OCI-LY7 (cell line): ENCODE measurements at regions not wholly inside any gene's neighbourhood (a gene's known extent, or its start where the extent isn't known, plus 50 kb on each side); places are given as distances from the start of the nearest gene placed in this dataset.

ENCODE experiments used
- CTCF ChIP-seq: fragments of 200-600 bp; sonication (generic); conservative IDR thresholded peaks from 2 replicates; pipeline ENCODE4 v1.5.1; 2014; ENCODE audit warnings: mild to moderate bottlenecking, antibody characterized with exemption, low read length, moderate library complexity, mixed read lengths
- EZH2phosphoT487 ChIP-seq: fragments of 200-600 bp; sonication (generic); IDR thresholded peaks from 2 replicates; pipeline ENCODE4 v1.6.1; 2018; ENCODE audit warnings: low read depth, borderline replicate concordance, mild to moderate bottlenecking, mixed run types, antibody characterized with exemption, low read length, moderate library complexity, mixed read lengths

GRCh38 chr5:22968386-22968785 lies 115.2 kb upstream of the CDH12 start:
- TF ChIP-seq CTCF (no peak), EZH2phosphoT487 (no peak)
